ENCODE measurements at regions not wholly inside any gene's neighbourhood (a gene's known extent, or its start where the extent isn't known, plus 50 kb on each side); places are given as distances from the start of the nearest gene placed in this dataset.

GRCh38 chr10:108791030-108791429 lies 1132.3 kb downstream of the XPNPEP1 start:
- Histone ChIP-seq H3K14ac (replicated peaks; ENCODE audit: low read depth, low read length) (no peak overlapping the region), H2AK9ac (replicated peaks; ENCODE audit: low read depth, low read length, poor library complexity) (no peak overlapping the region), H2BK15ac (ENCODE audit: low read depth, low read length) (no peak overlapping the region), H2BK20ac (ENCODE audit: low read depth, low read length) (no peak overlapping the region), H2BK5ac (ENCODE audit: low read depth, low read length, poor library complexity, severe bottlenecking) (no peak overlapping the region), H4K91ac (ENCODE audit: insufficient read depth, low read depth, low read length) (no peak overlapping the region), H4K20me1 (ENCODE audit: insufficient read depth, low read length) (no peaks in the 10 kb centered on the region), H2AK5ac (ENCODE audit: low read depth, low read length) (no peak overlapping the region), H3K27ac (ENCODE audit: insufficient read depth, low read length) (no peak overlapping the region), H3K4me1 (ENCODE audit: control insufficient read depth, insufficient read depth, low read length) (no peaks in the 10 kb centered on the region; the same call in 1 of the 2 replicates), H3K79me1 (ENCODE audit: low read depth in 1 of 2, low read length in 2 of 2) (no peaks in the 10 kb centered on the region), H3K56ac (ENCODE audit: extremely low read depth, insufficient read depth, low read length) (no peak overlapping the region), H3K4me3 (ENCODE audit: insufficient read depth, low read depth, low read length) (no peak overlapping the region), H3K9ac (ENCODE audit: low read depth, low read length) (no peak overlapping the region), H3K27me3 (ENCODE audit: control insufficient read depth, insufficient read depth, low read length) (no peaks in the 10 kb centered on the region), H3K4me2 (ENCODE audit: low read depth, low read length) (no peak overlapping the region), H2AFZ (replicated peaks; ENCODE audit: low read length, poor library complexity) (no peak overlapping the region), H4K8ac (ENCODE audit: low read depth in 2 of 2, low read length in 2 of 2) (no peak overlapping the region), H4K5ac (ENCODE audit: low read depth, low read length) (no peak overlapping the region), H3K36me3 (ENCODE audit: control insufficient read depth, insufficient read depth, low read length) (no peaks in the 10 kb centered on the region), H2BK120ac (ENCODE audit: low read depth, low read length) (0 out of 2 replicates have a peak overlapping the region, but pooled peaks have one; percentile 34), H3K9me1 (ENCODE audit: insufficient read depth, low read length) (no peaks in the 10 kb centered on the region), H3K23ac (ENCODE audit: low read depth, low read length) (no peak overlapping the region), H3K9me3 (ENCODE audit: control insufficient read depth, insufficient read depth, low read length) (no peaks in the 10 kb centered on the region; the same call in 1 of the 2 replicates), H3K4ac (ENCODE audit: low read depth, low read length) (no peak overlapping the region), H3K18ac (ENCODE audit: low read depth, low read length) (no peak overlapping the region)
- no TSS peak for BruUV-seq (replicated peaks)
- ChIA-PET POLR2A (ENCODE audit: unreplicated experiment) (no interaction called here), CTCF (no interaction called here)
- intact Hi-C loops (cut with micrococcal nuclease) (no loop called here), dilution Hi-C loops (cut with HindIII; ENCODE audit: low sequenced_read_pairs, unreplicated experiment) (no loop called here), in situ Hi-C loops (cut with MboI; ENCODE audit: low sequenced_read_pairs) (no loop called here)
- ATAC-seq (ENCODE audit: low read depth) (no peak), DNase-seq (no peak)
- TF ChIP-seq RCOR1 (IDR thresholded peaks at IDR 0.05; ENCODE audit: insufficient replicate concordance, low read length) (no peak), NFE2L2 (IDR thresholded peaks at IDR 0.05; ENCODE audit: low read depth, low read length) (no peak), MAZ (IDR thresholded peaks at IDR 0.05; ENCODE audit: borderline replicate concordance, low read depth, low read length) (no peak), MAFK (IDR thresholded peaks at IDR 0.05; ENCODE audit: low read depth, low read length) (no peak), CHD1 (IDR thresholded peaks at IDR 0.05; ENCODE audit: low read depth, low read length) (no peak), ELK1 (IDR thresholded peaks at IDR 0.05; ENCODE audit: borderline replicate concordance, low read depth, low read length) (no peak), BHLHE40 (IDR thresholded peaks at IDR 0.05; ENCODE audit: low read depth, low read length) (no peak), USF2 (IDR thresholded peaks at IDR 0.05; ENCODE audit: low read depth, low read length) (no peak), RFX5 (IDR thresholded peaks at IDR 0.05; ENCODE audit: low read depth, low read length) (no peak), SMC3 (IDR thresholded peaks at IDR 0.05; ENCODE audit: low read depth, low read length) (no peak), CEBPB (IDR thresholded peaks at IDR 0.05; ENCODE audit: low read depth, low read length) (no peak), POLR2A (IDR thresholded peaks at IDR 0.05; ENCODE audit: low read depth, low read length) (no peak), RAD21 (IDR thresholded peaks at IDR 0.05; ENCODE audit: low read length) (no peak), CTCF (conservative IDR thresholded peaks at IDR 0.05; ENCODE audit: low read depth, low read length) (no peak), MXI1 (IDR thresholded peaks at IDR 0.05; ENCODE audit: borderline replicate concordance, low read depth, low read length) (no peak), FOS (IDR thresholded peaks at IDR 0.05; ENCODE audit: low read depth, low read length) (no peak)
- WGBS, 2 experiments (ENCODE audit: extremely low coverage in 2 of 2, insufficient read length in 1 of 2), result no CpG with 5 or more reads among the region's 4 CpGs

Data from IMR-90 (cell line).